ENCODE measurements at regions not wholly inside any gene's neighbourhood (a gene's known extent, or its start where the extent isn't known, plus 50 kb on each side); places are given as distances from the start of the nearest gene placed in this dataset.

DNA sequence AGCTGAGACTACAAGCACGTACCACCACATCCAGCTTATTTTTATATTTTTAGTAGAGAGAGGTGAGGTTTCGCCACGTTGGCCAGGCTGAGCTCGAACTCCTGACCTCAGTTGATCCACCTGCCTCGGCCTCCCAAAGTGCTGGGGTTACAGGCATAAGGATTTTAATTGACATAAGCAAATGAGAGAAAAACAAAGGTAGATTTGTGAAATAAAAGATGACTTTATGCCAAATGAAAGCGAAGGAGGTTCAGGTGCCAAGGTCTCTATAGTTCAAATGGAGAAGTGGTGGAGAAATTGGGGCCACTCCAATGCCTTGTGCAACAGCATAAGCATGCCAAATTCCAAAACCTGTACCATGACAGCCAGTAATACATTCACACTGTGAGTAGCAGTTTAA, 180.6 kb downstream of the MREG start:
- TF ChIP-seq, protein P1, sequence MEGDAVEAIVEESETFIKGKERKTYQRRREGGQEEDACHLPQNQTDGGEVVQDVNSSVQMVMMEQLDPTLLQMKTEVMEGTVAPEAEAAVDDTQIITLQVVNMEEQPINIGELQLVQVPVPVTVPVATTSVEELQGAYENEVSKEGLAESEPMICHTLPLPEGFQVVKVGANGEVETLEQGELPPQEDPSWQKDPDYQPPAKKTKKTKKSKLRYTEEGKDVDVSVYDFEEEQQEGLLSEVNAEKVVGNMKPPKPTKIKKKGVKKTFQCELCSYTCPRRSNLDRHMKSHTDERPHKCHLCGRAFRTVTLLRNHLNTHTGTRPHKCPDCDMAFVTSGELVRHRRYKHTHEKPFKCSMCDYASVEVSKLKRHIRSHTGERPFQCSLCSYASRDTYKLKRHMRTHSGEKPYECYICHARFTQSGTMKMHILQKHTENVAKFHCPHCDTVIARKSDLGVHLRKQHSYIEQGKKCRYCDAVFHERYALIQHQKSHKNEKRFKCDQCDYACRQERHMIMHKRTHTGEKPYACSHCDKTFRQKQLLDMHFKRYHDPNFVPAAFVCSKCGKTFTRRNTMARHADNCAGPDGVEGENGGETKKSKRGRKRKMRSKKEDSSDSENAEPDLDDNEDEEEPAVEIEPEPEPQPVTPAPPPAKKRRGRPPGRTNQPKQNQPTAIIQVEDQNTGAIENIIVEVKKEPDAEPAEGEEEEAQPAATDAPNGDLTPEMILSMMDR (IDR thresholded peaks at IDR 0.05; ENCODE audit: low read length) = no peak
- no peak for TF ChIP-seq EZH2 (IDR thresholded peaks at IDR 0.05; ENCODE audit: borderline replicate concordance, low read length)
